Lower lobe of right lung (tissue), 2 donors: ENCODE measurements at regions not wholly inside any gene's neighbourhood (a gene's known extent, or its start where the extent isn't known, plus 50 kb on each side); places are given as distances from the start of the nearest gene placed in this dataset.

ENCODE experiments used
- ATAC-seq, 2 donors: fragments of 200-7000 bp; cut with Tn5 transposase; one replicate each; pipeline ENCODE4 v1.9.1; 2020 to 2022; ENCODE audit warnings: mild to moderate bottlenecking in 2 of 2, moderate library complexity in 2 of 2
- DNase-seq: peaks from one replicate; pipeline ENCODE4 v3.0.0-alpha.2; 2020
- H3K27ac ChIP-seq: fragments of 200-600 bp; one replicate; pipeline ENCODE4 v1.8.0; 2022
- H3K27me3 ChIP-seq: fragments of 200-600 bp; one replicate; pipeline ENCODE4 v1.8.0; 2022; ENCODE audit warnings: low read depth
- H3K36me3 ChIP-seq: fragments of 200-600 bp; one replicate; pipeline ENCODE4 v1.8.0; 2022; ENCODE audit warnings: mild to moderate bottlenecking
- H3K4me1 ChIP-seq: fragments of 200-600 bp; one replicate; pipeline ENCODE4 v1.8.0; 2022
- H3K4me3 ChIP-seq: fragments of 200-600 bp; one replicate; pipeline ENCODE4 v1.8.0; 2022; ENCODE audit warnings: mild to moderate bottlenecking
- H3K9me3 ChIP-seq: fragments of 200-600 bp; one replicate; pipeline ENCODE4 v1.8.0; 2022
- intact Hi-C: fragments of 100-400 bp; cut with DNase I; formaldehyde crosslinking; loops from one replicate; pipeline ENCODE4 v1.11.0; 2022
- TF ChIP-seq, protein P1 (sequence below): fragments of 200-600 bp; IDR thresholded peaks from one replicate; pipeline ENCODE4 v1.8.0; 2022; ENCODE audit warnings: antibody characterized with exemption, mild to moderate bottlenecking
- donor health status: DM: no; HTN: yes; CAD: no; lungs with severe emphysema.

DNA sequence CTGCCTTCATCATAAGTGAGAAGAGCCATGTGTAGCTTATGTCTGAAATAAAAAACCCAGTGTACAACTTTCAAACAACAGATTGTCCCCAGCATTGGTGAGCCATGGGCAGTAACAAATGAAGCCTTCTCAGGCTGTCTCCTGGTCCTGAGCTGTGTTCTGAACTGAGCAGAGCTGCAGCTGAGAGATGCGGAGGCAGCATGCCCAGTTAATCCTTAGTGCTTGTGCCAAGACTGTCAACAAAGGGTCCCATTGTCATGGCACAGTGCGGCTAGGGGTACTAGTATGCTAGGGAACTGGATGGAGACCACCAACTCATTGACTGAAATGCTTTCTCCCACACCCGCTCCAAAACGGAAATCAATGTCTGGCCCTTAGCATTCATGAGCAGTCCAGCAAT is 154.3 kb downstream of the RMST start:
- Histone ChIP-seq H3K4me3 (no peak overlapping the region), H3K4me1 (no peaks in the 10 kb centered on the region), H3K27ac (no peak overlapping the region), H3K9me3 (no peaks in the 10 kb centered on the region), H3K27me3 (no peaks in the 10 kb centered on the region), H3K36me3 (no peaks in the 10 kb centered on the region)
- DNase-seq: no peak
- ATAC-seq: no peak
- intact Hi-C loops: no loop called here
- TF ChIP-seq, protein P1, sequence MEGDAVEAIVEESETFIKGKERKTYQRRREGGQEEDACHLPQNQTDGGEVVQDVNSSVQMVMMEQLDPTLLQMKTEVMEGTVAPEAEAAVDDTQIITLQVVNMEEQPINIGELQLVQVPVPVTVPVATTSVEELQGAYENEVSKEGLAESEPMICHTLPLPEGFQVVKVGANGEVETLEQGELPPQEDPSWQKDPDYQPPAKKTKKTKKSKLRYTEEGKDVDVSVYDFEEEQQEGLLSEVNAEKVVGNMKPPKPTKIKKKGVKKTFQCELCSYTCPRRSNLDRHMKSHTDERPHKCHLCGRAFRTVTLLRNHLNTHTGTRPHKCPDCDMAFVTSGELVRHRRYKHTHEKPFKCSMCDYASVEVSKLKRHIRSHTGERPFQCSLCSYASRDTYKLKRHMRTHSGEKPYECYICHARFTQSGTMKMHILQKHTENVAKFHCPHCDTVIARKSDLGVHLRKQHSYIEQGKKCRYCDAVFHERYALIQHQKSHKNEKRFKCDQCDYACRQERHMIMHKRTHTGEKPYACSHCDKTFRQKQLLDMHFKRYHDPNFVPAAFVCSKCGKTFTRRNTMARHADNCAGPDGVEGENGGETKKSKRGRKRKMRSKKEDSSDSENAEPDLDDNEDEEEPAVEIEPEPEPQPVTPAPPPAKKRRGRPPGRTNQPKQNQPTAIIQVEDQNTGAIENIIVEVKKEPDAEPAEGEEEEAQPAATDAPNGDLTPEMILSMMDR: no peak

DNA sequence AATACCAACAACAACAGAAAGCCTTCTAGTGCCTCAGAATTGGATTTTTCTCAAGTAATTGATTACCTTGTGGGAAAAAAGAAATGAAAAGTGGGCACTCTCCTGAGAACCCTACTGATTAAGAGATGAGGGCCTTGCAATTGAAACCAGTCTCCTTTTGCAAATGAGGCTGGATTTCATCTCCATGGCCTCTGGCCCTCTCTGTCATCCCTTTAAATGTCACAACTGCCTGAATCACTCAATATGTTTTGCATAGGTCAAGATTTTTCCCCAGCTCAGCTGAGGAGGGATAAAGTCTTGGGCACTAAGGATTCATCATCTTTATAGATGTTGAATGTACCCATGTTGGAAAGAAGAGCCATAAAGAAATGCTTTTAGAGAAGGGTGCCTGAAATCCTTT is 166.4 kb downstream of the RMST start:
- H3K27me3 ChIP-seq: no peaks in the 10 kb centered on the region
- H3K9me3 ChIP-seq: no peaks in the 10 kb centered on the region
- H3K4me3 ChIP-seq: no peak overlapping the region
- intact Hi-C loops: no loop called here
- H3K36me3 ChIP-seq: no peaks in the 10 kb centered on the region
- no peaks in the 10 kb centered on the region for H3K4me1 ChIP-seq
- TF ChIP-seq, protein P1: no peak
- DNase-seq: no peak
- no peak for ATAC-seq
- no peak overlapping the region for H3K27ac ChIP-seq

DNA sequence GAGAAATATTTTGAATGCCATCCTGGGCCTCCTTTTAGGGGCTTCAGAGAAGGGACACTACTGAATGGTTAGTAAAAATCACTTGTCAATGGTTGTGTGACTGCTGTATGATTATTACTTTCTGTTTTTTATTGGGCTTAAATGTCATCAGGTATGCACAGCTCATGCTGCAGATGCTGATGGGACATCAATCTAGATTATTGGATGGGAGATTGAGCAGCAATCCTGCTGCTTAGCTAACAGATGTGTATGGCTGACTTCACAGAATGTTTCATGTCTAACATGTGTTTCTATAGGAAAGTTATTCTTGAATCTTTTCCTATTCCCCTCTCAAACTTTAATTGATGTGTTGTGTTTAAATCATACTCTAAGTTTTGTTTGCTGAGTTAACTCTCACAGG is 166.8 kb downstream of the RMST start:
- DNase-seq (no peak), ATAC-seq (no peak)
- Histone ChIP-seq H3K36me3 (no peaks in the 10 kb centered on the region), H3K4me3 (no peak overlapping the region), H3K9me3 (no peaks in the 10 kb centered on the region), H3K27me3 (no peaks in the 10 kb centered on the region), H3K4me1 (no peaks in the 10 kb centered on the region), H3K27ac (no peak overlapping the region)
- intact Hi-C loops: no loop called here
- TF ChIP-seq, protein P1: no peak

DNA sequence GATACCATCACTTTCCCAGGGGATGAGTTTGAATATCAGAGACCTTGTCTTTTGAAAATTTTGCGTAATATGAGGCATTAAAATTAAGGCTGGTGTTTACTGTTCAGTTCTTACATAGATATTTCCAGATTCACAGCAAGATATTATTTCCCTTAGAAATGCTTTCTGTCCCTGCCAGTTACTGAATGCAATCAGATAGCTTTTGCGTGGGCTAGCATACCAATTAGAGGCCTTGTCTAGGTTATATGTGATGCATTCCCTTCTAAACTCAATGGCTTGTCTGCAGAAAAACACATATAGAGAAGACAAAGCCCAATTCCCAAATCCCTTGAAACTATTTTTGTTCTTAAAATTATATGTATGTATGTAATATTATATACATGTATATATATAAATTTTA is 167.8 kb downstream of the RMST start:
- Histone ChIP-seq H3K4me1 (no peaks in the 10 kb centered on the region), H3K9me3 (no peaks in the 10 kb centered on the region), H3K36me3 (no peaks in the 10 kb centered on the region), H3K4me3 (no peak overlapping the region), H3K27me3 (no peaks in the 10 kb centered on the region), H3K27ac (no peak overlapping the region)
- DNase-seq: no peak
- intact Hi-C loops: no loop called here
- TF ChIP-seq, protein P1: no peak
- no peak for ATAC-seq

DNA sequence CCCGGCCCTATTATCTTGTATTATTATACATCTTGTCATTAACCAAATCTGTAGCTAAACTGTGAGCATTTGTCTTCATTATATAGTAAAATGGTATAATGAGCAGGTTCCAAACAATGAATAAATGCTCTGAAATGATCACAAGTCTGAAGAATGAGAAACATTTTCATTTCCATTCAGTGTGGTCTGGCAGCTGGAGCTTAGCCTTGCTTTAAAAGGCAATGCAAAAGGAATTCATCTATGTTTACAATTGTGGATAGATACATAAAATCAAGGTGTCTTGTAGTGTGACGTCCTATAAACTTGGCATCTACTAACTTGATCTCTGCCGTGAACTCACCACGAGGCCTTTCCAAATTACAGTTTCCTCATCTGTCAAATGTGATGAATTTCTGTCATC is 168.3 kb downstream of the RMST start:
- TF ChIP-seq, protein P1: no peak
- H3K4me1 ChIP-seq: no peaks in the 10 kb centered on the region
- intact Hi-C loops: no loop called here
- no peaks in the 10 kb centered on the region for H3K27me3 ChIP-seq
- H3K4me3 ChIP-seq: no peak overlapping the region
- no peaks in the 10 kb centered on the region for H3K9me3 ChIP-seq
- no peaks in the 10 kb centered on the region for H3K36me3 ChIP-seq
- DNase-seq (no peak), ATAC-seq (no peak)
- H3K27ac ChIP-seq: no peak overlapping the region

DNA sequence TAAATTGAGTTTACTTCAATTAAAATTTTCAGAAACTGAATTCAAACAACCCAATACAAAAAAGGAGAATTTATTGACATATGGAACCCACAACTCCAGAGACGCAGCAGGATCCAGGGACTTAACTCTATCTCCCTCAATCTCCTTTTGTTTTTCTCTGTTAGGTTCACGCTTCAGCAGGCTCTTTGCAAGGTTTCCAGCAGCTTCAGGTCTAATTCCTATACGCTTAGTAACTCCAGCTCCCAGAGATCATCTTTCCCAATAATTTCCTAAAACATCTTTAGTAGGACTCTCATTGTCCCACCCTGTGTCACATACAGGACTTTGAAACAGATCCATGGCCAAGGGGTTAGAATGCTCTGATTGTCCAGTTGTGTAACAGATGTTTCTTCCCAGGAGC is 175.2 kb downstream of the RMST start:
- no peak overlapping the region for H3K4me3 ChIP-seq
- no peaks in the 10 kb centered on the region for H3K36me3 ChIP-seq
- DNase-seq: no peak
- H3K4me1 ChIP-seq: no peaks in the 10 kb centered on the region
- H3K27ac ChIP-seq: no peak overlapping the region
- ATAC-seq: no peak
- intact Hi-C loops: no loop called here
- no peaks in the 10 kb centered on the region for H3K27me3 ChIP-seq
- no peaks in the 10 kb centered on the region for H3K9me3 ChIP-seq
- TF ChIP-seq, protein P1: no peak
